HG03520 (cell line): ENCODE measurements at regions not wholly inside any gene's neighbourhood (a gene's known extent, or its start where the extent isn't known, plus 50 kb on each side); places are given as distances from the start of the nearest gene placed in this dataset.
"Not testable (repeated sequence)": the region's sequence is repeated elsewhere in the genome, so short reads cannot be mapped to it uniquely, and the experiment has no call there.

Source experiments
- ATAC-seq: cut with Tn5 transposase; IDR thresholded peaks from one replicate; pipeline ENCODE4 v1.9.1; 2021; ENCODE audit warnings: mild to moderate bottlenecking, moderate library complexity; ENCODE audit not compliant: unreplicated experiment

DNA sequence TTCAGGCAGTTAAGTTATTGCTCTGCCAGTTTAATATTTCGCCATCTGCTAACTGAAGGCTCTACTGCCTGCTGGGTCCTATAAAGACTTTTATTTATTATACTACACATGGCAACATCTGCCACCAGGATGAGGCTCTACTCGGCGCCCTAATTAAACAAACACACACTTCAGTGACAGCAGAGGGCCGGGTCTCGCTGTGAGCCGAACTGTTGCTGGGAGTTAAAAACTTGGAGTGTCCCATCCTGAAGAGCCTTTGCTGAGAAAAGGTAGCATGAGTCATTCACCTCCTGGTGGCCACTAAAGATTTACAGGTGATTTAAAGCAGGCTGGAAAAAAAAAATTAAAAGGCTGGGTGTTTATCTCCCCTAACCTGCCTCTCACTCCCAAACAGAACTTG, 183.7 kb downstream of the NPIPA8 start:
- not testable (repeated sequence) for ATAC-seq

DNA sequence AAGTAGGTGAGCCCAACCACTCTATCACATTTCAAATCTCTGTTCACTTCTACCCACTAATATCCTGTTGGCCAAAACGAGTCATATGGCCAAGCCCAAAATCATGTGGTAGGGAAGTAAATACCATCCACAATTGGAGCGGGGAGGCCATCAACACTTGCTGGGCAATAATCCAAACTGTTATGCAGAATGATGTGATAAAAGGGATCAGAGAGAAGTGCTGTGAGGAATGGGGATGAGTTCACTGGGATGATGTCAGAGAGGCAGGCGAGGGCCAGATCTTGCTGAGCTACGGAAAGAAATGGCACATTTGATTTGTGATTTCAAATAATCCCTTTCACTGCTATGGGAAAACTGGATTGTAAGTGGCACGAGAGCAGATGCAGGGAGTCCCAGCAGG, 188.4 kb downstream of the NPIPA8 start:
- not testable (repeated sequence) for ATAC-seq

DNA sequence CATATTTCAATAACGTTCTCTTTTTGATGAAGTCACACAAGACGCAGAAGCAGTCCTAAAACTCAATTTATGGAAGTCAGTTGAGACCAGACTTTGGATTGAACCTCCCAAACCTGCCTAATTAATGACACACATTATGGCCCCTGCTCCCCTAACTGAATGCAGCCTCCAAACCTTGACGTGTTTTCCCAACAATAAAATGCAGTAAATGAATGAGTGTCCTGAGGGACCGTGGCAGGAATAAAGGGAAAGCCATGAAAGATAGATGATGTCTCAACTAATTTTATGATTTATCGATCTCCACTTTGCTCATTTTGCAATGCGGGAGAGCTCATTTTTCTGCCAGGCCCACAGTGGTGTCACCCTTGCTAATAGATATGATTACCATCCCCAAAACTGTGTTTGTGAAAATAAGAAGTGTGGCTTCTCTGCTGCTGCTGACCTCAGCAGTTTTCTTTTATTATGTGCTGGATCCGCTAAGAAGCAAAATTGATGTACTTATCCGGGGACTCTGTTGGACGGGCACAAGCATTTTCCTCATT, 189.9 kb downstream of the NPIPA8 start:
- not testable (repeated sequence) for ATAC-seq

- not testable (repeated sequence) for ATAC-seq
Observed at GRCh38 chr16:18142066-18142465, 194.5 kb downstream of the NPIPA8 start.

DNA sequence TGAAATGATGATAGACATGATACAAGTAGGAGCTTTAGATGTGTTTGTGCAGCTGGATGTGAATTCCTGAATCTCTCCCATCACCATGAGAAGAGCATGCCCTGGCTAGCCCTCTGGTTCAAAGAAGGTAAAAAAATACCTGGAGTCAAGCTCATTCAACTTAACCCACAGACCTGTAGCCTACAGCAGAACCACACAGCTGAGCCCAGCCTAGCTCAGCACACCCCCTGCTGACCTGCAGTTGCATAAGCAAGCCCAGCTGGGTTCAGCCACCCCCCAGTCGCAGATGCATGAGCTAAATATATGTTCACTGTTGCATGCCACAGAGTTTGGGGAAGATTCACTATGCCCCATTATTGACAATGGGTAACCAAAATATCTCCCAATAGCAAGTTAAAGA, 200.2 kb downstream of the NPIPA8 start:
- not testable (repeated sequence) for ATAC-seq

DNA sequence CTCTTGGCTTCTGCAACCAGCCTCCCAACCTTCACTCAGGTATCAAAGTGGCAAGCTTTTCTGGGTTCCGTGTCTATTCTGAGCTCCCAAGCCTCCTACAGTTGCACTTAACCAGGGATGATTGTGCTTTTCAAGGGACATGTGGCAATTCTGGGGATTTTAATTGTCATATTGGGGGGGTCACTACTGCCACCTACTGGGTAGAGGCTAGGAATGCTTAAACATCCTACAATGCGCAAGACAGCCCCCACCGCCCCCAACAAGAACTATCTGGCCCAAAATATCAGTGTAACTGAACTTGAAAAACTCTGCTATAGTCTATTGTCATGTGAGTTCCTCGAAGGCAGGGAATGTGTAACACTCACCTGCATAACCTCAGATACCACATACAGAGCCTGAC, 201.5 kb downstream of the NPIPA8 start:
- not testable (repeated sequence) for ATAC-seq

GRCh38 chr16:18131587-18131986, 204.9 kb downstream of the NPIPA8 start:
- ATAC-seq: not testable (repeated sequence)

- ATAC-seq: not testable (repeated sequence)
Observed at GRCh38 chr16:18130478-18131120, 205.9 kb downstream of the NPIPA8 start.

GRCh38 chr16:18127033-18127432, 209.5 kb downstream of the NPIPA8 start:
- ATAC-seq: not testable (repeated sequence)

- not testable (repeated sequence) for ATAC-seq
Observed at GRCh38 chr16:18119092-18119491, 217.4 kb downstream of the NPIPA8 start.

DNA sequence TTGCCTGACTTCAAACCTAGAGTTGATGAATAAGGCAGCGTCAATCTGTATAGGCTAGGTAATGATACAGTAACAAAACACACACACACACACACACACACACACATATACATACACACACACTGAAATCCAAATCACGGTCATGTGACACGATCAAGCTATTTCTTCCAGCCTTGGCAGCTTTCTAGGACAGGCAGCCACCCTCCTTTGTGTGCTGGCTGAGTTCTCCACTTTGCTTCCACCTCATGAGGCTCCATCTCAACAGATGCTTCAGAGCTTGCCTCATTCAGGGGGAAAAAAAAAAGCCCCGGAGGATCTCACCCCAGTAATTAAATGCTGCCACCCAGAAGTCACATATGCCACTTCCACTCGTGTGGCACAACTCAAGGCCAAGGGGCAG, 217.9 kb downstream of the NPIPA8 start:
- not testable (repeated sequence) for ATAC-seq

- ATAC-seq: not testable (repeated sequence)
Observed at GRCh38 chr16:18118071-18118470, 218.5 kb downstream of the NPIPA8 start.

GRCh38 chr16:18104412-18104811, 232.1 kb downstream of the NPIPA8 start:
- ATAC-seq: not testable (repeated sequence)

GRCh38 chr16:18101077-18101476, 235.5 kb downstream of the NPIPA8 start:
- ATAC-seq: not testable (repeated sequence)

DNA sequence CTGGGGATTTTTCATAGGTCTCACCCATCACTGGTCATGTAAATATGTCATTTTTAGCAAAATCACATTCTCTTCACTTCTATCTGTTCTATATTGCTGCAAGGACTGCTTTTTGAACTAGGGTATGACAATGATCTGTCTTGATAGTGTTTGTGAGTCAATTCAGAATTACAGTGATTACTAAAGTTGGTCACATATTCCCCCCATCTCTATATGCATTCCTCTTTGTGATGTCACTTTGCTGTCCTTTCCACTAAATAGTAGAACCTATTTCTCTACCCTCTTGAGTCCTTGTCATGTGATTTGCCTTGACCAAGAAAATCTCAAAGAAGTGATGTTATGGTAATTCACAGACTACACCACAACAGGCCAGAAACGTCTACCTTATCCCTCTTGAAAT, 243.9 kb downstream of the NPIPA8 start:
- not testable (repeated sequence) for ATAC-seq

DNA sequence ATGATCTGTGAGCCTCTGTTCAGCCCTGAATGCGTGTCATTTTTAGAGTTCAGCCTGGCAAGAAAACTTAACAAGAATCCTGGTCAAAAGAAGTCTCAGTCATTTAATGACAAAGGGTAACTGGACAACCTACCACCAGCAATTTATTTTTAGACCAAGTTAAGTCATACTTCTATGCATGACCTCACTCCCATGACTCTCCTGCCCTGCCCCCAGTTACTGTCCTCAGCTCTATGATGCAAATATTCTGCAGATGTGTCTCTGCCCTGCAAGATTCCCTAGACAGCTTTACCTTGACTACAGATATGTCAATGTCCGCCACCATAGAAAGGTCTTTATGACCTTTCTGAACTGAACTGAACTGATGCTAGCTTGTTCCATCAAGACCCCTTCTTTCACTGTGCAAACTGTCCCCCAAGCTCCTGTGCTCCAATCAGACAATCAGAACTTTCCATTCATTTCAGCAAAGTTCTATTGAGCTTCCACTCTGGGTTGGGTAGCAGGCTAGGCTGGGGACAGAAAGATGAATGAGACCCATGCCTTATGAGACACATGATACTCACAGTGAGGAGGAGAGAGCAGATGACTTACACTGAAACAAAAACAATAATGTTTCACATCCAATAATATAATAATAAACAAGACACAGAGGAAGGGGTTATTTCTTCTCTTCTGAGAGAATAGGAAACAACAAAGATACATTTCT, 255.7 kb downstream of the NPIPA8 start:
- not testable (repeated sequence) for ATAC-seq

DNA sequence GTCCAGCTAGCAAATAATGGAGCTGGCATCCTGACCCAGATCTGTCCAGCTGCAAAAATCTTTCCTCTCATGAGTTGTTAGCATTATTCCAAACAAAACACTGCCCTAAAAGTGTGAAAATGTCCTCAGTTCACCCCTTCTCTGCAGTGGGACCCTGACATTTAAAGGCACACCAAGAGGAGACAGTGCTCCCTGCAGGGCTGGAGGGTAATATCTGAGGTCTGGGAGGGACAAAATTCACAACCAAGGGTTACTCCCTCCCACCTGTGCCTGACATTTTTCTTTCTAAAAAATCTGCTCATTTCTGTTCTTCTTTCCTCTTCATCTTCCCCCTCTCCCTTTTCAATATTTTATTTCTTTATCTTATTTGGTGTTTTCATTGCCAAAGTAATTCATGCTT, 258.6 kb downstream of the NPIPA8 start:
- ATAC-seq: not testable (repeated sequence)

- ATAC-seq: no peak
Observed at GRCh38 chr16:18072161-18072560, 264.4 kb downstream of the NPIPA8 start.

DNA sequence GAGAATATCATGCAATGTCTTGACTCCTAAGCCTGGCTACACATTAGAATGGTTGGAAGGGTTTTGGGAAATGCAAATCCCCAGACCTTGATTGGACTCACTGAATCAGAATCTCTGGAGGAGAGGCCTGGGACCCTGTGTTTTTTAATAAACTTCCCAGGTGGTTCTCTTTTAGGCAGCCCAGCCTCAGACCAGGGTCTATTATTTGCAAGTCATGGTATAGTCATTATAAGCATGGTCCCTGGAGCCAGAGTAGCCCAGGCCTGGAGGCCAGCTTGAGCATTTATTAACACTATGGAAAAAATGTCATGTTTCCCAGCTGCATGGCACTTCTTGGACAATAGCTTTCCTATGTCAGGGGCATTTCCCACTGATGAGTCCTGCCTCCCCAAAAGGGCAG, 266.9 kb downstream of the NPIPA8 start:
- ATAC-seq: no peak

- no peak for ATAC-seq
Observed at GRCh38 chr16:18068477-18068876, 268.1 kb downstream of the NPIPA8 start.

DNA sequence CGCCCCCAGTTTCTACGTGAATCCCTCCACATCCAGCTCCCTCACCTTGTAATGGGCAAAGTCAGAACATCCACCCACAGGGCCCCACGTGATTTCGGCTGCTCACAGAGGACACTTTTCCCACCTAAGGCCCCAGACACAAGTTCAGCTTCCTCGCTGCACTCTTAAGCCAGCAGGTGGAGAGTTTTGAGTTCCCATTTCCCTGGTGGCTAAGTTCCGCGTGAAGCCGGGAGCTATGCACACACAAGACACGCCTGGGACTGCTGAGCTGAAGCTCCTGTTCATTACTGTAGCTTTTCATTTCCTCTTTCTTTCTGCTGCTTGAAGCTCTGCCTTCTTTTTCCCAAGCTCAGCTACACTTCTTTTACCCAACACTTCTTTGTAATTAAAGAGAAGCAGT, 273.8 kb downstream of the NPIPA8 start:
- ATAC-seq: no peak

DNA sequence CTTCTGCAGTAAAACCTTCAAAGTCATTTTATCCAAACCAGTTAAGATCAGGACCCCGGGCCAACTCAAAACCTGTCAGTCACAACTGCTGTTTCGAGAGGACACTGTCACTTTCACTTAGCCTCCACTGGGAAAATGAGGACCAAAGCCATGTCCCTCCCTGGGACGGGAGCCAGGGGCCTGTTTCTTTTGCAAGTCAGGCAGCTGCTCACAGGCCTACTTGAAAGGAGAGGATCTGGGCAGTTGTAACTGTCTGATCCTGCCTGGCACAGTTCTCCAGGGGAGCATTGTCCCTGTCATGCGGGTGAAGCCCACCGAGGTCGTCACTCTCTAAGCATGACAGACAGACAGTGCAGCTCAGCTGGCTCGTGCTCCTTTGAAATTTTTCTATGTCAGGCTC, 276.2 kb downstream of the NPIPA8 start:
- no peak for ATAC-seq
